Neuronal stem cell (in vitro differentiated cells): ENCODE measurements at regions not wholly inside any gene's neighbourhood (a gene's known extent, or its start where the extent isn't known, plus 50 kb on each side); places are given as distances from the start of the nearest gene placed in this dataset.
"Not testable (repeated sequence)": the region's sequence is repeated elsewhere in the genome, so short reads cannot be mapped to it uniquely, and the experiment has no call there.

ENCODE experiments used
- DNase-seq: peaks from one replicate; pipeline ENCODE4 v3.0.0-alpha.2; 2013; ENCODE audit warnings: low spot score
- H2AFZ ChIP-seq: one replicate; pipeline ENCODE4 v1.6.1; 2013; ENCODE audit warnings: mild to moderate bottlenecking, low read length, inconsistent platforms
- H2AK5ac ChIP-seq: 2 replicates; pipeline ENCODE4 v1.6.1; 2013; ENCODE audit warnings: low read depth, mild to moderate bottlenecking, inconsistent platforms, low read length, moderate library complexity, mixed read lengths
- H2BK120ac ChIP-seq: 2 replicates; pipeline ENCODE4 v1.6.1; 2013; ENCODE audit warnings: low read depth, mild to moderate bottlenecking, inconsistent platforms, low read length, moderate library complexity, mixed read lengths
- H2BK12ac ChIP-seq: one replicate; pipeline ENCODE4 v1.6.1; 2013; ENCODE audit warnings: low read length, inconsistent platforms
- H2BK15ac ChIP-seq: 2 replicates; pipeline ENCODE4 v1.6.1; 2013; ENCODE audit warnings: mild to moderate bottlenecking, low read length, inconsistent platforms, mixed read lengths
- H2BK5ac ChIP-seq: one replicate; pipeline ENCODE4 v1.6.1; 2013; ENCODE audit warnings: inconsistent platforms, mild to moderate bottlenecking, low read length, moderate library complexity
- H3K14ac ChIP-seq: one replicate; pipeline ENCODE4 v1.6.1; 2013; ENCODE audit warnings: low read length, inconsistent platforms
- H3K18ac ChIP-seq: 2 replicates; pipeline ENCODE4 v1.6.1; 2013; ENCODE audit warnings: low read length, inconsistent platforms
- H3K23ac ChIP-seq: 2 replicates; pipeline ENCODE4 v1.6.1; 2013; ENCODE audit warnings: low read depth, mild to moderate bottlenecking, mixed read lengths, low read length, inconsistent platforms; ENCODE audit not compliant: poor library complexity
- H3K27ac ChIP-seq: replicated peaks from 3 replicates; pipeline ENCODE4 v1.5.1; 2013; ENCODE audit warnings: low read length, inconsistent platforms
- H3K27me3 ChIP-seq, 3 experiments: 2 replicates each; pipeline ENCODE4 v1.6.1; 2013; ENCODE audit warnings: low read length in 3 of 3, mild to moderate bottlenecking in 2 of 3, inconsistent platforms in 1 of 3, low read depth in 1 of 3, mixed read lengths in 1 of 3, moderate library complexity in 1 of 3; ENCODE audit not compliant: control insufficient read depth in 3 of 3, insufficient read depth in 3 of 3
- H3K36me3 ChIP-seq, 2 donors: replicated peaks in 1 of 2; 2 replicates each; pipeline ENCODE4 v1.6.1; 2013; ENCODE audit warnings: low read length in 2 of 2; ENCODE audit not compliant: control insufficient read depth in 2 of 2, insufficient read depth in 2 of 2
- H3K4ac ChIP-seq: 2 replicates; pipeline ENCODE4 v1.6.1; 2013; ENCODE audit warnings: inconsistent platforms, mild to moderate bottlenecking, low read length, moderate library complexity
- H3K4me1 ChIP-seq, 2 donors: 1 replicate in 1 of 2; 2 replicates in 1 of 2; pipeline ENCODE4 v1.6.1; 2013; ENCODE audit warnings: low read length in 2 of 2, low read depth in 1 of 2; ENCODE audit not compliant: control insufficient read depth in 2 of 2, insufficient read depth in 1 of 2
- H3K4me2 ChIP-seq: one replicate; pipeline ENCODE4 v1.6.1; 2013; ENCODE audit warnings: mild to moderate bottlenecking, low read length, inconsistent platforms; ENCODE audit not compliant: insufficient read depth, poor library complexity, severe bottlenecking
- H3K4me3 ChIP-seq, 2 donors: 2 replicates each; pipeline ENCODE4 v1.5.1; 2013; ENCODE audit warnings: low read length in 2 of 2, mild to moderate bottlenecking in 2 of 2, inconsistent platforms in 1 of 2, moderate library complexity in 1 of 2
- H3K79me1 ChIP-seq: one replicate; pipeline ENCODE4 v1.6.1; 2013; ENCODE audit warnings: low read depth, mild to moderate bottlenecking, inconsistent platforms, low read length, moderate library complexity
- H3K9ac ChIP-seq: one replicate; pipeline ENCODE4 v1.6.1; 2013; ENCODE audit warnings: mild to moderate bottlenecking, low read depth, low read length, inconsistent platforms; ENCODE audit not compliant: poor library complexity
- H3K9me3 ChIP-seq, 2 donors: replicated peaks in 1 of 2; 2 replicates each; pipeline versions ENCODE3 to v1.6.1; 2013; ENCODE audit warnings: low read length in 2 of 2, mild to moderate bottlenecking in 2 of 2, inconsistent platforms in 1 of 2, low read depth in 1 of 2, mixed read lengths in 1 of 2, moderate library complexity in 1 of 2; ENCODE audit not compliant: control insufficient read depth in 2 of 2, insufficient read depth in 1 of 2
- H4K8ac ChIP-seq: one replicate; pipeline ENCODE4 v1.6.1; 2013; ENCODE audit warnings: low read depth, mild to moderate bottlenecking, inconsistent platforms, low read length, moderate library complexity
- H4K91ac ChIP-seq: one replicate; pipeline ENCODE4 v1.6.1; 2013; ENCODE audit warnings: low read length, low read depth, mild to moderate bottlenecking, inconsistent platforms; ENCODE audit not compliant: poor library complexity
- WGBS, 2 donors: extraction: QIAGEN DNeasy Blood & Tissue Kit; methylation state at CpG; one replicate each; pipeline ENCODE4 v1.1.7; 2013; ENCODE audit warnings: missing lambda C conversion rate in 2 of 2, mixed read lengths in 1 of 2; ENCODE audit not compliant: insufficient read length in 2 of 2, insufficient replicate concordance in 1 of 2; ENCODE audit errors: extremely low coverage in 2 of 2; 5-methylcytosine and 5-hydroxymethylcytosine counted together

GRCh38 chrX:42188730-42189129 is 265.4 kb upstream of the CASK start:
- H2BK5ac ChIP-seq, result no peak overlapping the region
- no peaks in the 10 kb centered on the region for H3K27me3 ChIP-seq
- H3K4me2 ChIP-seq, result no peak overlapping the region
- H2AK5ac ChIP-seq, result no peak overlapping the region
- no peaks in the 10 kb centered on the region for H3K36me3 ChIP-seq
- H4K8ac ChIP-seq, result no peak overlapping the region
- H3K9ac ChIP-seq, result no peak overlapping the region
- H2AFZ ChIP-seq, result no peak overlapping the region
- H3K79me1 ChIP-seq, result no peaks in the 10 kb centered on the region
- no peak overlapping the region for H3K14ac ChIP-seq
- no peak for DNase-seq
- no peak overlapping the region for H2BK12ac ChIP-seq
- H3K4me3 ChIP-seq, result no peak overlapping the region
- no peak overlapping the region for H3K4ac ChIP-seq
- H4K91ac ChIP-seq, result no peak overlapping the region
- H2BK15ac ChIP-seq, result no peak overlapping the region
- no peak overlapping the region for H3K27ac ChIP-seq
- H2BK120ac ChIP-seq, result no peak overlapping the region
- H3K23ac ChIP-seq, result no peak overlapping the region
- H3K4me1 ChIP-seq, result peaks cover 0 to 2% of the 10 kb centered on the region in 2 donors
- no peaks in the 10 kb centered on the region for H3K9me3 ChIP-seq
- H3K18ac ChIP-seq, result no peak overlapping the region
- WGBS, 2 donors, result no CpG with 5 or more reads among the region's 5 CpGs

GRCh38 chrX:42176789-42177188 is 253.4 kb upstream of the CASK start:
- H3K27ac ChIP-seq, result no peak overlapping the region
- DNase-seq, result no peak
- H3K4me2 ChIP-seq, result no peak overlapping the region
- H2BK120ac ChIP-seq, result no peak overlapping the region
- no peak overlapping the region for H2BK5ac ChIP-seq
- no peak overlapping the region for H2BK15ac ChIP-seq
- H3K79me1 ChIP-seq, result no peaks in the 10 kb centered on the region
- no peak overlapping the region for H3K14ac ChIP-seq
- H3K36me3 ChIP-seq, result no peaks in the 10 kb centered on the region
- H3K4ac ChIP-seq, result no peak overlapping the region
- H3K18ac ChIP-seq, result no peak overlapping the region
- H3K4me3 ChIP-seq, result no peak overlapping the region
- H3K9ac ChIP-seq, result no peak overlapping the region
- no peaks in the 10 kb centered on the region for H3K9me3 ChIP-seq
- no peak overlapping the region for H3K23ac ChIP-seq
- H3K4me1 ChIP-seq, result no peaks in the 10 kb centered on the region
- no peak overlapping the region for H2AK5ac ChIP-seq
- no peak overlapping the region for H2AFZ ChIP-seq
- no CpG with 5 or more reads among the region's 6 CpGs for WGBS, 2 donors
- no peaks in the 10 kb centered on the region for H3K27me3 ChIP-seq
- no peak overlapping the region for H2BK12ac ChIP-seq
- no peak overlapping the region for H4K91ac ChIP-seq
- no peak overlapping the region for H4K8ac ChIP-seq

DNA sequence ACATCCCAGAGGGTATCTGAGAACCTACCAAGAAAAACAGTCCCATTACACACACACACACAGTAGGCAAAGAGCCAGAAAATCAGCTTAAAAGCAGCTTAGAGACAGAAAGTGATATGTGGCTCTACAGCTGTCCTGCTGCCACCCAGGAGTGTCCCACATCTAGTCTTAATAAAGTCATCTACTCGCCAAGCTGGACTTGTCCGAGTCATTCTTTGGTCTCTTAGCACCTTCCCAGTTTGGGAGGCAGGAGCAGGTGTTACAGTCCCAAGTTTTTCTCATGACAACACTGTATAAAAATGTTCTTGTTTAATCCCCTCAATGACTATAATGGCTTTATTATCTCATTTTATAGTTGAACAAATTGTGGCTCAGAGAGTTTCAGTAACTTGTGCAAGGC is 252.5 kb upstream of the CASK start:
- no peak overlapping the region for H2BK12ac ChIP-seq
- no peaks in the 10 kb centered on the region for H3K27me3 ChIP-seq
- H3K79me1 ChIP-seq, result no peaks in the 10 kb centered on the region
- H2BK15ac ChIP-seq, result no peak overlapping the region
- H3K36me3 ChIP-seq, result no peaks in the 10 kb centered on the region
- H2AFZ ChIP-seq, result no peak overlapping the region
- no peak overlapping the region for H3K4me3 ChIP-seq
- H4K8ac ChIP-seq, result no peak overlapping the region
- H3K27ac ChIP-seq, result no peak overlapping the region
- WGBS, 2 donors, result no CpG with 5 or more reads among the region's 2 CpGs
- H3K9ac ChIP-seq, result no peak overlapping the region
- no peak overlapping the region for H4K91ac ChIP-seq
- no peak overlapping the region for H3K18ac ChIP-seq
- H2BK120ac ChIP-seq, result no peak overlapping the region
- H2BK5ac ChIP-seq, result no peak overlapping the region
- H2AK5ac ChIP-seq, result no peak overlapping the region
- DNase-seq, result no peak
- no peaks in the 10 kb centered on the region for H3K4me1 ChIP-seq
- no peak overlapping the region for H3K4ac ChIP-seq
- H3K23ac ChIP-seq, result no peak overlapping the region
- no peaks in the 10 kb centered on the region for H3K9me3 ChIP-seq
- H3K4me2 ChIP-seq, result no peak overlapping the region
- no peak overlapping the region for H3K14ac ChIP-seq

- H2BK12ac ChIP-seq, H3K4me3 ChIP-seq, H3K27ac ChIP-seq, H2AK5ac ChIP-seq, H3K79me1 ChIP-seq, H4K91ac ChIP-seq, H2BK15ac ChIP-seq, H3K4me2 ChIP-seq, H2BK120ac ChIP-seq, H3K36me3 ChIP-seq, H2AFZ ChIP-seq, H3K27me3 ChIP-seq, H3K9me3 ChIP-seq, H3K4ac ChIP-seq, DNase-seq, H3K4me1 ChIP-seq, H3K18ac ChIP-seq, H3K23ac ChIP-seq, H3K9ac ChIP-seq, H2BK5ac ChIP-seq, H4K8ac ChIP-seq, H3K14ac ChIP-seq: not testable (repeated sequence)
- no CpG with 5 or more reads among the region's 2 CpGs for WGBS, 2 donors
Observed at GRCh38 chrX:42157923-42158322, 234.6 kb upstream of the CASK start.
